Brain microvascular endothelial cell (primary cell): ENCODE measurements at regions not wholly inside any gene's neighbourhood (a gene's known extent, or its start where the extent isn't known, plus 50 kb on each side); places are given as distances from the start of the nearest gene placed in this dataset.

Experiments
- DNase-seq: peaks from one replicate; pipeline ENCODE4 v3.0.0-alpha.2; 2020
- H3K27ac ChIP-seq: fragments of 250-450 bp; sonication (Bioruptor Pico); 2 replicates; pipeline ENCODE4 v1.5.1; 2020; ENCODE audit warnings: mild to moderate bottlenecking, moderate library complexity
- H3K27me3 ChIP-seq: fragments of 250-450 bp; sonication (Bioruptor Pico); replicated peaks from 2 replicates; pipeline ENCODE4 v1.5.1; 2020; ENCODE audit warnings: mild to moderate bottlenecking
- H3K36me3 ChIP-seq: fragments of 250-450 bp; sonication (Bioruptor Pico); replicated peaks from 2 replicates; pipeline ENCODE4 v1.5.1; 2020; ENCODE audit warnings: mild to moderate bottlenecking
- H3K4me3 ChIP-seq: 2 replicates; pipeline ENCODE4 v1.5.1; 2011; ENCODE audit warnings: low read depth, mild to moderate bottlenecking, control low read depth, low read length, moderate library complexity
- CTCF ChIP-seq: IDR thresholded peaks from 2 replicates; pipeline ENCODE4 v1.5.1; 2011; ENCODE audit warnings: low read depth, mild to moderate bottlenecking, moderate library complexity, low read length, control low read depth, inconsistent platforms; ENCODE audit errors: missing control alignments
- in situ Hi-C: cut with HindIII; loops from 2 replicates; pipeline ENCODE4 v1.10.0; 2017; ENCODE audit warnings: low sequenced_read_pairs, low pct_ligation_motif_present

- TF ChIP-seq CTCF: no peak
- no peaks in the 10 kb centered on the region for H3K27me3 ChIP-seq
- H3K27ac ChIP-seq: no peak overlapping the region
- no peaks in the 10 kb centered on the region for H3K36me3 ChIP-seq
- in situ Hi-C loops: no loop called here
- no peak for DNase-seq
- no peak overlapping the region for H3K4me3 ChIP-seq
Measured at GRCh38 chr9:113646946-113647914, 183.7 kb downstream of the RGS3 start.

GRCh38 chr9:113648048-113648447 is 184.5 kb downstream of the RGS3 start:
- H3K27me3 ChIP-seq: no peaks in the 10 kb centered on the region
- no peak for DNase-seq
- no peak overlapping the region for H3K4me3 ChIP-seq
- TF ChIP-seq CTCF: no peak
- H3K36me3 ChIP-seq: no peaks in the 10 kb centered on the region
- in situ Hi-C loops: no loop called here
- H3K27ac ChIP-seq: no peak overlapping the region

GRCh38 chr9:113648586-113648985 is 185.1 kb downstream of the RGS3 start:
- in situ Hi-C loops: no loop called here
- Histone ChIP-seq H3K4me3 (no peak overlapping the region), H3K27me3 (no peaks in the 10 kb centered on the region), H3K27ac (no peak overlapping the region), H3K36me3 (no peaks in the 10 kb centered on the region)
- no peak for TF ChIP-seq CTCF
- no peak for DNase-seq

GRCh38 chr9:113649054-113649453 is 185.5 kb downstream of the RGS3 start:
- Histone ChIP-seq H3K36me3 (no peaks in the 10 kb centered on the region), H3K27ac (no peak overlapping the region), H3K4me3 (no peak overlapping the region), H3K27me3 (no peaks in the 10 kb centered on the region)
- DNase-seq: no peak
- in situ Hi-C loops: no loop called here
- no peak for TF ChIP-seq CTCF

GRCh38 chr9:113649855-113650206 is 186.3 kb downstream of the RGS3 start:
- DNase-seq: no peak
- Histone ChIP-seq H3K27ac (peak overlapping the region; percentile 39), H3K27me3 (no peaks in the 10 kb centered on the region), H3K4me3 (no peak overlapping the region), H3K36me3 (no peaks in the 10 kb centered on the region)
- in situ Hi-C loops: loop anchor here (10.0 kb wide), 2 partner anchors 65 to 205 kb away; no protein-coding TSS in a partner anchor
- no peak for TF ChIP-seq CTCF
